Right atrium auricular region (tissue), 2 donors: ENCODE measurements at regions not wholly inside any gene's neighbourhood (a gene's known extent, or its start where the extent isn't known, plus 50 kb on each side); places are given as distances from the start of the nearest gene placed in this dataset.

Experiments used
- DNase-seq: peaks from one replicate; pipeline ENCODE4 v3.0.0-alpha.2; 2019; ENCODE audit warnings: low spot score
- H3K27ac ChIP-seq, 2 donors: fragments of 200-600 bp; sonication (generic); 1 replicate in 1 of 2; 2 replicates in 1 of 2; pipeline ENCODE4 v1.5.1; 2016 to 2019
- H3K27me3 ChIP-seq, 2 donors: fragments of 200-600 bp; sonication (generic); one replicate each; pipeline versions ENCODE4 v1.5.1 to v1.6.0; 2017 to 2019
- H3K36me3 ChIP-seq: fragments of 200-600 bp; sonication (generic); one replicate; pipeline ENCODE4 v1.5.1; 2016
- H3K4me1 ChIP-seq, 2 donors: fragments of 200-600 bp; sonication (generic); one replicate each; pipeline versions ENCODE4 v1.5.1 to v1.6.0; 2017 to 2019
- H3K4me3 ChIP-seq, 2 donors: fragments of 200-600 bp; sonication (generic); 1 replicate in 1 of 2; 2 replicates in 1 of 2; pipeline ENCODE4 v1.5.1; 2017 to 2019; ENCODE audit warnings: mild to moderate bottlenecking in 1 of 2, moderate library complexity in 1 of 2
- H3K9me3 ChIP-seq, 2 donors: fragments of 200-600 bp; sonication (generic); one replicate each; pipeline ENCODE4 v1.5.1; 2019
- TF ChIP-seq, protein P1 (sequence below), 2 donors: fragments of 200-600 bp; sonication (generic); IDR thresholded peaks; one replicate each; pipeline ENCODE4 v1.5.1; 2019; ENCODE audit warnings: antibody characterized with exemption in 2 of 2

DNA sequence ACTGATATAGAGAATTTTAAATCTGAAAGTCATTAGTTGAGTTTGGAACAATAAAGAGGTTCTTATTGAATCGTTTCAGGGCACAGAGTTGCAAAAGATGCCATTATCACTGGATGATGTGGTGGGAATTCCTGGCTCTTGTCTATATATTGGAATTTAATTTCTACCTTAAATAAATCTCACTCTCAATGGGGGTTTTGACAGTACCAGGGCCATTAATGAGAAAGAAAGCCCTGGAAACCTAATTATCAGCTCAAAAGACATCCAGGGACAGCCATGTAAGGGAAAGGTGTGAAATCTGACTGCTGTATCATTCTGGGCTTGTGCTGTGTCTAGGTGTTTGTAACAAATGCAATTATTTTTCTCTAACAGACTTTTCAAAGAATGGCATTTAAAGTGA is 285.7 kb downstream of the TBL1XR1 start:
- H3K9me3 ChIP-seq: no peaks in the 10 kb centered on the region
- H3K4me1 ChIP-seq: no peaks in the 10 kb centered on the region
- no peaks in the 10 kb centered on the region for H3K36me3 ChIP-seq
- no peaks in the 10 kb centered on the region for H3K27me3 ChIP-seq
- H3K27ac ChIP-seq: no peak overlapping the region
- no peak overlapping the region for H3K4me3 ChIP-seq
- TF ChIP-seq, protein P1, sequence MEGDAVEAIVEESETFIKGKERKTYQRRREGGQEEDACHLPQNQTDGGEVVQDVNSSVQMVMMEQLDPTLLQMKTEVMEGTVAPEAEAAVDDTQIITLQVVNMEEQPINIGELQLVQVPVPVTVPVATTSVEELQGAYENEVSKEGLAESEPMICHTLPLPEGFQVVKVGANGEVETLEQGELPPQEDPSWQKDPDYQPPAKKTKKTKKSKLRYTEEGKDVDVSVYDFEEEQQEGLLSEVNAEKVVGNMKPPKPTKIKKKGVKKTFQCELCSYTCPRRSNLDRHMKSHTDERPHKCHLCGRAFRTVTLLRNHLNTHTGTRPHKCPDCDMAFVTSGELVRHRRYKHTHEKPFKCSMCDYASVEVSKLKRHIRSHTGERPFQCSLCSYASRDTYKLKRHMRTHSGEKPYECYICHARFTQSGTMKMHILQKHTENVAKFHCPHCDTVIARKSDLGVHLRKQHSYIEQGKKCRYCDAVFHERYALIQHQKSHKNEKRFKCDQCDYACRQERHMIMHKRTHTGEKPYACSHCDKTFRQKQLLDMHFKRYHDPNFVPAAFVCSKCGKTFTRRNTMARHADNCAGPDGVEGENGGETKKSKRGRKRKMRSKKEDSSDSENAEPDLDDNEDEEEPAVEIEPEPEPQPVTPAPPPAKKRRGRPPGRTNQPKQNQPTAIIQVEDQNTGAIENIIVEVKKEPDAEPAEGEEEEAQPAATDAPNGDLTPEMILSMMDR (IDR thresholded peaks at IDR 0.05): no peak
- DNase-seq: no peak

DNA sequence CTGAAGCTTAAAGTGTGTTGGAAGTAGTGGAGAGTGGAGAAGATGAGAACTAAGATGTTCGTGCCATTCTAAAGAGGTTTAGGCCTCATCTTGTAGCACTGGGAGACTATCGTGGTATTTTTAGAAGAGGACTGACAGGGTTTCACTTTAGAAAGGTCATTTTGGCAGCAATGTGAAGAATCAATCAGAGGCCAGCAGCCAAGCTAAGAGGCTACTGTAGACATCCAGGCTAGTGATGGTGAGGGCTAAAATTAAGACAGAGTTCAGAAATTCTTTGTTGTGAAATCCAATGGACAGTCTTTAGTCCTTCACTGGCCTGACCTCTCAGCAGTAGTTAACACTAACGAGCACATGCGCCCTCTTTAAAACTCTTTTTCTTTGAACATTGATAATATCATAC is 288.2 kb downstream of the TBL1XR1 start:
- Histone ChIP-seq H3K27ac (no peak overlapping the region), H3K36me3 (no peaks in the 10 kb centered on the region), H3K4me3 (no peak overlapping the region), H3K9me3 (no peaks in the 10 kb centered on the region), H3K27me3 (no peaks in the 10 kb centered on the region), H3K4me1 (no peaks in the 10 kb centered on the region)
- DNase-seq: no peak
- TF ChIP-seq, protein P1 (IDR thresholded peaks at IDR 0.05): no peak

DNA sequence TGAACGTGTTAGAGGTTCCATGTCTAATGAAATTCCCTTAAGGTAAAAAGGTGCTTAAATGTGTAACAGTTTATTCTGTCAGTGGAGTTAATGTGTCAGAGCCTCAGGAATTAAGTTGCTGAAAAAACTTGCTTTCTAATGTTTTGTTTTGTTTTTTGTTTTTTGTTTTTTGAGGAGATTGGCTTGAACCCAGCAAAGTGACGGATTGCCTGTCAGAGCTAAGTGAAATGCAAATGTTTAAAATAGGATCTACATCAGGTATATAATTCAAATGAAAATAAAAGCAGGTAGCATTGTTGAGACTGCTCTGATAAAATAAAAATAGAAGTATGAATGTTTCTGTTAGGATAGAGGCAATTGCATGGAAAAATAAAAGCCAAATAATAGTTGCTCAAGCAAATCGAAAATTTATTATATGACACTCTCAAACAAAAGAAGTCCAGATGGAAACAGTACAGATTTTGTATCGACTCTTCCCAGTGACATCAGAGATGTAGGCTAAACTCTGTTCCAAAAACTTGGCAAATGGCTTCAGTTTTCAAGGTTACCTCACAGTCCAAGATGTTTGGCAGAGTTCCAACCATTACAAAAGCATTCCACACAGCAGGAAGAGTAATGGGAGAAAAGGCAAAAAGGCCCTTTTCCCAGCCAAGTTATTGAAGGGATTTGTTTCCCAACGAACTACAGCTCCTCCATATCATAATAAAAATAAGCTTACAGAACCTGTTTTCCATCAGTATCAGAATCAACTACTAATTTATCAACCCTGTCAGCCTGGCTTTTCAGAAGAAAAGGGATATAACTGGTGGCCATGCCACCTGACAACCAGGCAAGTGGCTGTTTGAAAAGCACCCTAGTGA is 291.0 kb downstream of the TBL1XR1 start:
- no peaks in the 10 kb centered on the region for H3K9me3 ChIP-seq
- TF ChIP-seq, protein P1 (IDR thresholded peaks at IDR 0.05): no peak
- H3K4me1 ChIP-seq: no peaks in the 10 kb centered on the region
- H3K4me3 ChIP-seq: no peak overlapping the region
- no peak for DNase-seq
- H3K36me3 ChIP-seq: no peaks in the 10 kb centered on the region
- H3K27ac ChIP-seq: no peak overlapping the region
- no peaks in the 10 kb centered on the region for H3K27me3 ChIP-seq

DNA sequence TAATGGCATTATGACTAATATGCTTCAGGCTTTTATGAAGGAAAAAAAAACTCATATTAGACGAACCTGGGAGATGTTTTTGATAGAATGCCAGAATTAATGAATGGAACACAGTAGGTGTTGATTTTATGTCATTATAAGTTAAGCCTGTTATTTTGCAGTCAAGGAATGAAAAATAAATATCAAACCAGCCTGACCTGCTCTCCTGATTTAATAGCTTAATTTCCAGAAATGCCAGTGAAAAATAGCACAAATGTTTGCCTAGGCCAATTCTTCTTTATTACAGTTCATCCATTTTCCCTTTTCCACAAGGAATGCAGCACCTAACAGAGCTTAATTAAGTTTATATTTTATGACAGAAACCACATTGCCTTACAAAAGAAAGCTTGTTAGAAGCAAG is 292.0 kb downstream of the TBL1XR1 start:
- DNase-seq: no peak
- Histone ChIP-seq H3K27ac (no peak overlapping the region), H3K4me3 (no peak overlapping the region), H3K27me3 (no peaks in the 10 kb centered on the region), H3K4me1 (no peaks in the 10 kb centered on the region), H3K9me3 (no peaks in the 10 kb centered on the region), H3K36me3 (no peaks in the 10 kb centered on the region)
- TF ChIP-seq, protein P1 (IDR thresholded peaks at IDR 0.05): no peak

DNA sequence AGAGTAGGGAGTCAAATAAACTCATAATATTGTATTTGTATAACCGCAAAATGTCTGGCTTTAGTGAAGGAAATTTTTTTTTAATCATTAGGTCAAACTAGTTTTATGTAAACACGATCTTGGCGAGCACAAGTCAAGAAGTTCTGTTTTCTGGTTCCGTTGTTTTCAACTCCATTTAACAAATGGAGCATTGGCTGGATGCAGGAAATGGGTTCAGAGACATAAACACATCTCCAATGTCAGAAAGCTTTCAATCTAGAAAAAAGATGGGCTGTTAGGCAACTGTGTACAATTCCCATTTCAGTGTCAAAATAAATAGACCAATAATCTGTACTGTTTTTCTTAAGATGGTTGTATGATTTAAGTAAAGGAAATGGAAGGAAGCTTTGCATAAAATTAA is 292.8 kb downstream of the TBL1XR1 start:
- no peaks in the 10 kb centered on the region for H3K4me1 ChIP-seq
- H3K9me3 ChIP-seq: no peaks in the 10 kb centered on the region
- TF ChIP-seq, protein P1 (IDR thresholded peaks at IDR 0.05): no peak
- no peak for DNase-seq
- H3K4me3 ChIP-seq: no peak overlapping the region
- no peak overlapping the region for H3K27ac ChIP-seq
- no peaks in the 10 kb centered on the region for H3K36me3 ChIP-seq
- no peaks in the 10 kb centered on the region for H3K27me3 ChIP-seq

DNA sequence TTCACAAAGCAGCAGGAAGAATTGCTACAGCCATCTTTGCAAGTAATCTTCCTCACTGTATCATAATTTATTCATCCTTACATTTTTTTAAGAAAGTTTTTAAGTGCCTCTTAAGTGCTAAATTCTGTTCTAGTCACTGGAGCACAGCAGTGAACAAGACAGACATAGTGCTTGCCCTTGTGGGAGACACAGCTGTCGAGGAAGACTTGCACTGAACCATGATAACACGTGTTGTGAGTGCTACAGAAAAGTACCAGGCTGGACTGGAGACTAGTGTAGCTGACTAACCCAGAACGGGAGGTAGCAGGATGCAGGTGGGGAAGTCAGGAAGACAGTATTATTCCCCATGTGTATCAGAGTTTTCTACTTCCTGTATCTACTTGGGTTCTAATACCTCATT is 300.6 kb downstream of the TBL1XR1 start:
- no peaks in the 10 kb centered on the region for H3K36me3 ChIP-seq
- no peaks in the 10 kb centered on the region for H3K27me3 ChIP-seq
- H3K4me1 ChIP-seq: no peaks in the 10 kb centered on the region
- H3K9me3 ChIP-seq: no peaks in the 10 kb centered on the region
- DNase-seq: no peak
- H3K27ac ChIP-seq: no peak overlapping the region
- TF ChIP-seq, protein P1 (IDR thresholded peaks at IDR 0.05): no peak
- H3K4me3 ChIP-seq: no peak overlapping the region
